ENCODE measurements at regions not wholly inside any gene's neighbourhood (a gene's known extent, or its start where the extent isn't known, plus 50 kb on each side); places are given as distances from the start of the nearest gene placed in this dataset.

DNA sequence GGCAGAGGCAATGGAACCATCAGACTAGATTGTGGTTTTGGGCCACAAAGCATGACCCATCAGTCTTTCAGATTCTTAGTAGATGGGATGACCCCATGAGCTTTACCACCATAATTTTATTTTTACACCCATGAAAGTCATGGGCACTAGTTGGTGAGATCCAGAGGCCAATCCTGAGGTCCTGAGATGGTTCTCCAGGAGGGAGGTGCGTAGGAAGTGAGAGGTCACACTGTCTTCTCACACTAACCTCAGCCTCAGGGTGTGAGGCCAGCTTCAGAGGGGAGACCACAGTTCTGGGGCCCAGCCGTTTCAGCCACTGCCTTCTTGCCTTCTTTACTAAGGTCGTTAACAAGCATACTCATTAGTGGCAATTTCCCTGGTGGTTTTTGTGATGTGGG, 106.4 kb downstream of the AKAP11 start:
- no peak for ATAC-seq
- TF ChIP-seq ZNF70 (CRISPR knock-in tag; IDR thresholded peaks at IDR 0.05) (no peak), BACH2 (CRISPR knock-in tag; IDR thresholded peaks at IDR 0.05; ENCODE audit: borderline replicate concordance) (no peak), PPARA (CRISPR knock-in tag; IDR thresholded peaks at IDR 0.05; ENCODE audit: borderline replicate concordance) (no peak), ZNF8 (CRISPR knock-in tag; IDR thresholded peaks at IDR 0.05) (no peak), ISL1 (CRISPR knock-in tag; IDR thresholded peaks at IDR 0.05) (no peak), OSR1 (CRISPR knock-in tag; IDR thresholded peaks at IDR 0.05) (no peak), ZFP30 (CRISPR knock-in tag; IDR thresholded peaks at IDR 0.05) (no peak), ZFP3 (CRISPR knock-in tag; IDR thresholded peaks at IDR 0.05) (no peak), ZC3H10 (CRISPR knock-in tag; IDR thresholded peaks at IDR 0.05) (no peak)
- TF ChIP-seq, protein P1, sequence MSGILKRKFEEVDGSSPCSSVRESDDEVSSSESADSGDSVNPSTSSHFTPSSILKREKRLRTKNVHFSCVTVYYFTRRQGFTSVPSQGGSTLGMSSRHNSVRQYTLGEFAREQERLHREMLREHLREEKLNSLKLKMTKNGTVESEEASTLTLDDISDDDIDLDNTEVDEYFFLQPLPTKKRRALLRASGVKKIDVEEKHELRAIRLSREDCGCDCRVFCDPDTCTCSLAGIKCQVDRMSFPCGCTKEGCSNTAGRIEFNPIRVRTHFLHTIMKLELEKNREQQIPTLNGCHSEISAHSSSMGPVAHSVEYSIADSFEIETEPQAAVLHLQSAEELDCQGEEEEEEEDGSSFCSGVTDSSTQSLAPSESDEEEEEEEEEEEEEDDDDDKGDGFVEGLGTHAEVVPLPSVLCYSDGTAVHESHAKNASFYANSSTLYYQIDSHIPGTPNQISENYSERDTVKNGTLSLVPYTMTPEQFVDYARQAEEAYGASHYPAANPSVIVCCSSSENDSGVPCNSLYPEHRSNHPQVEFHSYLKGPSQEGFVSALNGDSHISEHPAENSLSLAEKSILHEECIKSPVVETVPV (CRISPR knock-in tag; IDR thresholded peaks at IDR 0.05), result no peak
- TF ChIP-seq, protein P2, sequence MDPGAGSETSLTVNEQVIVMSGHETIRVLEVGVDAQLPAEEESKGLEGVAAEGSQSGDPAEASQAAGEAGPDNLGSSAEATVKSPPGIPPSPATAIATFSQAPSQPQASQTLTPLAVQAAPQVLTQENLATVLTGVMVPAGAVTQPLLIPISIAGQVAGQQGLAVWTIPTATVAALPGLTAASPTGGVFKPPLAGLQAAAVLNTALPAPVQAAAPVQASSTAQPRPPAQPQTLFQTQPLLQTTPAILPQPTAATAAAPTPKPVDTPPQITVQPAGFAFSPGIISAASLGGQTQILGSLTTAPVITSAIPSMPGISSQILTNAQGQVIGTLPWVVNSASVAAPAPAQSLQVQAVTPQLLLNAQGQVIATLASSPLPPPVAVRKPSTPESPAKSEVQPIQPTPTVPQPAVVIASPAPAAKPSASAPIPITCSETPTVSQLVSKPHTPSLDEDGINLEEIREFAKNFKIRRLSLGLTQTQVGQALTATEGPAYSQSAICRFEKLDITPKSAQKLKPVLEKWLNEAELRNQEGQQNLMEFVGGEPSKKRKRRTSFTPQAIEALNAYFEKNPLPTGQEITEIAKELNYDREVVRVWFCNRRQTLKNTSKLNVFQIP (CRISPR knock-in tag; IDR thresholded peaks at IDR 0.05; ENCODE audit: borderline replicate concordance, low read depth), result no peak
- TF ChIP-seq, protein P3, sequence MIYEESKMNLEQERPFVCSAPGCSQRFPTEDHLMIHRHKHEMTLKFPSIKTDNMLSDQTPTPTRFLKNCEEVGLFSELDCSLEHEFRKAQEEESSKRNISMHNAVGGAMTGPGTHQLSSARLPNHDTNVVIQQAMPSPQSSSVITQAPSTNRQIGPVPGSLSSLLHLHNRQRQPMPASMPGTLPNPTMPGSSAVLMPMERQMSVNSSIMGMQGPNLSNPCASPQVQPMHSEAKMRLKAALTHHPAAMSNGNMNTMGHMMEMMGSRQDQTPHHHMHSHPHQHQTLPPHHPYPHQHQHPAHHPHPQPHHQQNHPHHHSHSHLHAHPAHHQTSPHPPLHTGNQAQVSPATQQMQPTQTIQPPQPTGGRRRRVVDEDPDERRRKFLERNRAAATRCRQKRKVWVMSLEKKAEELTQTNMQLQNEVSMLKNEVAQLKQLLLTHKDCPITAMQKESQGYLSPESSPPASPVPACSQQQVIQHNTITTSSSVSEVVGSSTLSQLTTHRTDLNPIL (CRISPR knock-in tag; IDR thresholded peaks at IDR 0.05; ENCODE audit: low read depth), result no peak

DNA sequence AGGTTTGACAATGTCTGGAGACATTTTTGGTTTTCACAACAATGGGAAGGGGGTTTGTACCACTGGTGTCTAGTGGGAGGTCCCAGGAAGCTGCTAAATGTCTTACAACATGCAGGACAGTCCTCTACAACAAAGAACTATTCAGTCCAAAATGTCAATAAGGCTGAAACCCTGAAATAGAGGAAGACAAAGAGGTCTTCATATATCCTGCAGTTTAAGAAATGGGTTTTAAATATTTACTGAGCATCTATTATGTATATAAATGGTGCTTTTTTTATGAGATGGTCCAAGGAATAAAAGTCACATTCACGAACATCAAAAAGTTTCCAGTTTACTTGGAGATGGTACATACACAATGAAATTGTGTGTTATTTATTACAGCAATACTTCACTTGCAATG, 107.3 kb downstream of the AKAP11 start:
- no peak for TF ChIP-seq ISL1 (CRISPR knock-in tag; IDR thresholded peaks at IDR 0.05)
- TF ChIP-seq, protein P1 (CRISPR knock-in tag; IDR thresholded peaks at IDR 0.05), result no peak
- no peak for TF ChIP-seq ZFP30 (CRISPR knock-in tag; IDR thresholded peaks at IDR 0.05)
- no peak for TF ChIP-seq PATZ1 (CRISPR knock-in tag; IDR thresholded peaks at IDR 0.05; ENCODE audit: borderline replicate concordance)
- no peak for TF ChIP-seq ARNTL (CRISPR knock-in tag; IDR thresholded peaks at IDR 0.05; ENCODE audit: borderline replicate concordance, low read depth)
- TF ChIP-seq, protein P2 (CRISPR knock-in tag; IDR thresholded peaks at IDR 0.05; ENCODE audit: borderline replicate concordance, low read depth), result no peak
- no peak for TF ChIP-seq ZC3H10 (CRISPR knock-in tag; IDR thresholded peaks at IDR 0.05)
- no peak for TF ChIP-seq OSR1 (CRISPR knock-in tag; IDR thresholded peaks at IDR 0.05)
- no peak for TF ChIP-seq BACH2 (CRISPR knock-in tag; IDR thresholded peaks at IDR 0.05; ENCODE audit: borderline replicate concordance)
- TF ChIP-seq RARB (CRISPR knock-in tag; IDR thresholded peaks at IDR 0.05), result no peak
- no peak for TF ChIP-seq ESRRG (CRISPR knock-in tag; IDR thresholded peaks at IDR 0.05)
- ATAC-seq, result no peak

- TF ChIP-seq, protein P1 (CRISPR knock-in tag; IDR thresholded peaks at IDR 0.05), result no peak
- TF ChIP-seq ARNTL (CRISPR knock-in tag; IDR thresholded peaks at IDR 0.05; ENCODE audit: borderline replicate concordance, low read depth), result no peak
- no peak for TF ChIP-seq OSR1 (CRISPR knock-in tag; IDR thresholded peaks at IDR 0.05)
- TF ChIP-seq, protein P3 (CRISPR knock-in tag; IDR thresholded peaks at IDR 0.05; ENCODE audit: low read depth), result no peak
- no peak for TF ChIP-seq GLIS3 (CRISPR knock-in tag; IDR thresholded peaks at IDR 0.05)
- TF ChIP-seq, protein P2 (CRISPR knock-in tag; IDR thresholded peaks at IDR 0.05; ENCODE audit: borderline replicate concordance, low read depth), result no peak
- no peak for TF ChIP-seq ZNF8 (CRISPR knock-in tag; IDR thresholded peaks at IDR 0.05)
- ATAC-seq, result no peak
Measured at GRCh38 chr13:42380420-42381164, 108.6 kb downstream of the AKAP11 start.

Measured in SK-N-SH treated with all-trans-retinoic acid at 6 μM for 48 hours (cell line).